Liver (tissue), 8 donors: ENCODE measurements at regions not wholly inside any gene's neighbourhood (a gene's known extent, or its start where the extent isn't known, plus 50 kb on each side); places are given as distances from the start of the nearest gene placed in this dataset.

Experiments
- DNase-seq: peaks from one replicate; pipeline ENCODE4 v3.0.0-alpha.2; 2017; ENCODE audit warnings: low spot score
- H3K27ac ChIP-seq, 2 donors: one replicate each; pipeline ENCODE4 v1.7.0; 2013; ENCODE audit warnings: inconsistent platforms in 2 of 2, low read length in 2 of 2, control low read depth in 1 of 2, low read depth in 1 of 2, mild to moderate bottlenecking in 1 of 2
- H3K27me3 ChIP-seq, 4 donors: one replicate each; pipeline versions ENCODE4 v1.6.1 to v1.7.0; 2013; ENCODE audit warnings: low read length in 3 of 4, inconsistent platforms in 1 of 4, mild to moderate bottlenecking in 1 of 4, moderate library complexity in 1 of 4; ENCODE audit not compliant: control insufficient read depth in 4 of 4, insufficient read depth in 4 of 4
- H3K36me3 ChIP-seq, 4 donors: one replicate each; pipeline versions ENCODE4 v1.6.1 to v1.7.0; 2013; ENCODE audit warnings: low read length in 3 of 4, mild to moderate bottlenecking in 3 of 4, low read depth in 1 of 4, moderate library complexity in 1 of 4; ENCODE audit not compliant: control insufficient read depth in 4 of 4, insufficient read depth in 3 of 4
- H3K4me1 ChIP-seq, 4 donors: one replicate each; pipeline versions ENCODE4 v1.6.1 to v1.7.0; 2013; ENCODE audit warnings: low read length in 3 of 4, mild to moderate bottlenecking in 3 of 4, moderate library complexity in 1 of 4; ENCODE audit not compliant: control insufficient read depth in 4 of 4, insufficient read depth in 4 of 4
- H3K4me3 ChIP-seq, 3 donors: one replicate each; pipeline versions ENCODE4 v1.6.1 to v1.7.0; 2013; ENCODE audit warnings: low read length in 3 of 3, control low read depth in 1 of 3, low read depth in 1 of 3, mild to moderate bottlenecking in 1 of 3
- H3K9ac ChIP-seq, 2 donors: one replicate each; pipeline ENCODE4 v1.7.0; 2013; ENCODE audit warnings: low read length in 2 of 2, mild to moderate bottlenecking in 2 of 2, moderate library complexity in 2 of 2, control low read depth in 1 of 2, low read depth in 1 of 2
- H3K9me3 ChIP-seq, 4 donors: one replicate each; pipeline versions ENCODE4 v1.6.1 to v1.7.0; 2013; ENCODE audit warnings: low read length in 3 of 4; ENCODE audit not compliant: control insufficient read depth in 4 of 4
- CTCF ChIP-seq: fragments of 150-350 bp; IDR thresholded peaks from 2 replicates; pipeline ENCODE4 v1.5.1; 2017; ENCODE audit warnings: improper control_type of control experiment, low read depth, low read length; ENCODE audit not compliant: missing input control
- EGR1 ChIP-seq, 2 donors: IDR thresholded peaks; 2 replicates each; pipeline ENCODE4 v1.6.1; 2016 to 2018; ENCODE audit warnings: antibody characterized with exemption in 2 of 2, low read depth in 2 of 2
- FOXA1 ChIP-seq: IDR thresholded peaks from 2 replicates; pipeline ENCODE4 v1.6.1; 2016; ENCODE audit warnings: antibody characterized with exemption
- FOXA2 ChIP-seq: IDR thresholded peaks from 2 replicates; pipeline ENCODE4 v1.6.1; 2016; ENCODE audit warnings: antibody characterized with exemption
- GABPA ChIP-seq, 2 donors: IDR thresholded peaks in 1 of 2; conservative IDR thresholded peaks in 1 of 2; 2 replicates each; pipeline ENCODE4 v1.6.1; 2016; ENCODE audit warnings: antibody characterized with exemption in 2 of 2, mild to moderate bottlenecking in 1 of 2, moderate library complexity in 1 of 2
- HNF4A ChIP-seq, 2 donors: conservative IDR thresholded peaks; 2 replicates each; pipeline ENCODE4 v1.6.1; 2016; ENCODE audit warnings: antibody characterized with exemption in 2 of 2, mild to moderate bottlenecking in 2 of 2
- HNF4G ChIP-seq: IDR thresholded peaks from 2 replicates; pipeline ENCODE4 v1.6.1; 2016; ENCODE audit warnings: antibody characterized with exemption
- JUND ChIP-seq, 2 donors: IDR thresholded peaks; 2 replicates each; pipeline ENCODE4 v1.6.1; 2016; ENCODE audit warnings: antibody characterized with exemption in 2 of 2
- MAX ChIP-seq: IDR thresholded peaks from 2 replicates; pipeline ENCODE4 v1.6.1; 2016; ENCODE audit warnings: antibody characterized with exemption
- NR2F2 ChIP-seq: IDR thresholded peaks from 2 replicates; pipeline ENCODE4 v1.6.1; 2016; ENCODE audit warnings: antibody characterized with exemption
- RAD21 ChIP-seq, 2 donors: IDR thresholded peaks; 2 replicates each; pipeline ENCODE4 v1.6.1; 2016; ENCODE audit warnings: antibody characterized with exemption in 2 of 2, mild to moderate bottlenecking in 2 of 2
- RXRA ChIP-seq, 2 donors: IDR thresholded peaks; 2 replicates each; pipeline ENCODE4 v1.6.1; 2017 to 2018; ENCODE audit warnings: antibody characterized with exemption in 2 of 2, mild to moderate bottlenecking in 1 of 2
- SP1 ChIP-seq: IDR thresholded peaks from 2 replicates; pipeline ENCODE4 v1.6.1; 2018; ENCODE audit warnings: antibody characterized with exemption, mild to moderate bottlenecking
- TAF1 ChIP-seq: conservative IDR thresholded peaks from 2 replicates; pipeline ENCODE4 v1.6.1; 2016; ENCODE audit warnings: antibody characterized with exemption, mild to moderate bottlenecking
- YY1 ChIP-seq: IDR thresholded peaks from 2 replicates; pipeline ENCODE4 v1.6.1; 2016; ENCODE audit warnings: antibody characterized with exemption, mild to moderate bottlenecking
- ZBTB33 ChIP-seq: IDR thresholded peaks from 2 replicates; pipeline ENCODE4 v1.6.1; 2016; ENCODE audit warnings: antibody characterized with exemption
- WGBS: extraction: QIAGEN DNeasy Blood & Tissue Kit; methylation state at CpG from one replicate; pipeline ENCODE4 v1.1.7; 2013; 5-methylcytosine and 5-hydroxymethylcytosine counted together
- TF ChIP-seq, protein P1 (sequence below): IDR thresholded peaks from 2 replicates; pipeline ENCODE4 v1.6.1; 2016; ENCODE audit warnings: antibody characterized with exemption, mild to moderate bottlenecking
- TF ChIP-seq, protein P2 (sequence below): IDR thresholded peaks from 2 replicates; pipeline ENCODE4 v1.6.1; 2016; ENCODE audit warnings: antibody characterized with exemption
- donor health status: healthy.
- donor health status: healthy.
- donor health status: healthy.
- donor health status: healthy.
- donor health status: healthy.

DNA sequence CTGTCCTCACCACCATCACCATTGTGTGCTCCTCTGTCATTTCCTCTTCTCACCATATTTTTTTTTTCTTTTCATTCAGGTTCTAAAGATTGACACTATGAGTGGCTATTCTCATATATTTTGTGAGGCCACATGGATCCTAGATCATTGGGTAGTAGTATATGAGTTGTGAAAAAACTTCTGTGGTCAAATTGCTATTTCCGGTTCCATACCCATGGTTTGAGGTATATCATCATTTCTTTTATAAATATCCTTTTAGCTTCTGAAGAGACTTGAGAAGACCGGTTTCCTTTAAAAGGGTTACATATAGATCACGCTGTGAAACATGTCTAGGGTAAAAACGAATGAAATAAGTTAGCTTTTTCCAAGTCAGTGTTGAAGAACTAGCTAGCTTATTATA lies 769.3 kb downstream of the NOVA1 start:
- Histone ChIP-seq H3K27ac (no peak overlapping the region), H3K4me3 (no peak overlapping the region), H3K27me3 (no peaks in the 10 kb centered on the region), H3K4me1 (no peaks in the 10 kb centered on the region), H3K36me3 (no peaks in the 10 kb centered on the region), H3K9me3 (no peaks in the 10 kb centered on the region), H3K9ac (no peak overlapping the region)
- WGBS = 80% methylated on average over 4 of the region's 4 CpGs
- TF ChIP-seq FOXA1 (no peak), HNF4A (conservative IDR thresholded peaks at IDR 0.05) (no peak), ZBTB33 (no peak), YY1 (no peak), RXRA (IDR thresholded peaks at IDR 0.05) (no peak), SP1 (no peak), JUND (IDR thresholded peaks at IDR 0.05) (no peak), CTCF (no peak), MAX (no peak), EGR1 (IDR thresholded peaks at IDR 0.05; ENCODE audit: low read depth in 2 of 2) (no peak), TAF1 (no peak), NR2F2 (no peak), RAD21 (IDR thresholded peaks at IDR 0.05) (no peak), FOXA2 (no peak), GABPA (IDR thresholded peaks at IDR 0.05 in 1 of 2, conservative IDR thresholded peaks at IDR 0.05 in 1 of 2) (no peak), HNF4G (no peak)
- TF ChIP-seq, protein P1, sequence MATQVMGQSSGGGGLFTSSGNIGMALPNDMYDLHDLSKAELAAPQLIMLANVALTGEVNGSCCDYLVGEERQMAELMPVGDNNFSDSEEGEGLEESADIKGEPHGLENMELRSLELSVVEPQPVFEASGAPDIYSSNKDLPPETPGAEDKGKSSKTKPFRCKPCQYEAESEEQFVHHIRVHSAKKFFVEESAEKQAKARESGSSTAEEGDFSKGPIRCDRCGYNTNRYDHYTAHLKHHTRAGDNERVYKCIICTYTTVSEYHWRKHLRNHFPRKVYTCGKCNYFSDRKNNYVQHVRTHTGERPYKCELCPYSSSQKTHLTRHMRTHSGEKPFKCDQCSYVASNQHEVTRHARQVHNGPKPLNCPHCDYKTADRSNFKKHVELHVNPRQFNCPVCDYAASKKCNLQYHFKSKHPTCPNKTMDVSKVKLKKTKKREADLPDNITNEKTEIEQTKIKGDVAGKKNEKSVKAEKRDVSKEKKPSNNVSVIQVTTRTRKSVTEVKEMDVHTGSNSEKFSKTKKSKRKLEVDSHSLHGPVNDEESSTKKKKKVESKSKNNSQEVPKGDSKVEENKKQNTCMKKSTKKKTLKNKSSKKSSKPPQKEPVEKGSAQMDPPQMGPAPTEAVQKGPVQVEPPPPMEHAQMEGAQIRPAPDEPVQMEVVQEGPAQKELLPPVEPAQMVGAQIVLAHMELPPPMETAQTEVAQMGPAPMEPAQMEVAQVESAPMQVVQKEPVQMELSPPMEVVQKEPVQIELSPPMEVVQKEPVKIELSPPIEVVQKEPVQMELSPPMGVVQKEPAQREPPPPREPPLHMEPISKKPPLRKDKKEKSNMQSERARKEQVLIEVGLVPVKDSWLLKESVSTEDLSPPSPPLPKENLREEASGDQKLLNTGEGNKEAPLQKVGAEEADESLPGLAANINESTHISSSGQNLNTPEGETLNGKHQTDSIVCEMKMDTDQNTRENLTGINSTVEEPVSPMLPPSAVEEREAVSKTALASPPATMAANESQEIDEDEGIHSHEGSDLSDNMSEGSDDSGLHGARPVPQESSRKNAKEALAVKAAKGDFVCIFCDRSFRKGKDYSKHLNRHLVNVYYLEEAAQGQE = no peak
- TF ChIP-seq, protein P2, sequence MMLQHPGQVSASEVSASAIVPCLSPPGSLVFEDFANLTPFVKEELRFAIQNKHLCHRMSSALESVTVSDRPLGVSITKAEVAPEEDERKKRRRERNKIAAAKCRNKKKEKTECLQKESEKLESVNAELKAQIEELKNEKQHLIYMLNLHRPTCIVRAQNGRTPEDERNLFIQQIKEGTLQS = no peak
- no peak for DNase-seq

DNA sequence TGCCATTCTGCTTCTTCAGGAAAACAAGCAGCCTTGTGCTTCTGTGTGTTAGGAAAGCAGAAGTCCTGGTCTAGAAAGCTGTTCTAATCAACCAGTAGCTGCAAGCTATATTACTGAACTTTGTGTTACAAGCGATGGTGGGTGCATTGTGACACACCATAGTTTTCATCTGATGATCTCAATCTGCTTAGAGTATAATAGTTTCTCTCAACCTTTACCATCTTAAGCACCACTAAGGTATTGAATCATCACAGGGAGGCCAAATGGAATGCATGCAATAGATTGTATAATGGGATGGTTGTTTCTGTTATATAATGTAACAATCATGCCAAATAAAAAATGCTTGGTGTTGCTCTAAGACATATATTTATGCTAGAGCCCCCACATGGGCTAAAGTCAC lies 771.7 kb downstream of the NOVA1 start:
- no peak overlapping the region for H3K27ac ChIP-seq
- no peak overlapping the region for H3K9ac ChIP-seq
- no peaks in the 10 kb centered on the region for H3K27me3 ChIP-seq
- DNase-seq = no peak
- no peaks in the 10 kb centered on the region for H3K4me1 ChIP-seq
- no peak overlapping the region for H3K4me3 ChIP-seq
- 81% methylated on average over 1 of the region's 1 CpG for WGBS
- no peaks in the 10 kb centered on the region for H3K36me3 ChIP-seq
- H3K9me3 ChIP-seq = no peaks in the 10 kb centered on the region
- no peak for TF ChIP-seq YY1
- no peak for TF ChIP-seq EGR1 (IDR thresholded peaks at IDR 0.05; ENCODE audit: low read depth in 2 of 2)
- no peak for TF ChIP-seq CTCF
- TF ChIP-seq JUND (IDR thresholded peaks at IDR 0.05) = no peak
- TF ChIP-seq RXRA (IDR thresholded peaks at IDR 0.05) = no peak
- no peak for TF ChIP-seq FOXA1
- TF ChIP-seq, protein P1 = no peak
